Tibial nerve (tissue), 4 donors: ENCODE measurements at regions not wholly inside any gene's neighbourhood (a gene's known extent, or its start where the extent isn't known, plus 50 kb on each side); places are given as distances from the start of the nearest gene placed in this dataset.
"Not testable (repeated sequence)": the region's sequence is repeated elsewhere in the genome, so short reads cannot be mapped to it uniquely, and the experiment has no call there.

Source experiments
- EP300 ChIP-seq, 2 donors: sonication (generic); formaldehyde crosslinking; IDR thresholded peaks; one replicate each; pipeline ENCODE4 v1.6.1; 2017; ENCODE audit warnings: antibody characterized with exemption in 2 of 2, mild to moderate bottlenecking in 1 of 2
- POLR2A ChIP-seq, 2 donors: fragments of 450-650 bp; IDR thresholded peaks; one replicate each; pipeline ENCODE4 v1.6.1; 2017; ENCODE audit warnings: antibody characterized with exemption in 2 of 2, mild to moderate bottlenecking in 2 of 2, moderate library complexity in 2 of 2
- TF ChIP-seq, protein P1 (sequence below), 5 experiments: fragments of 200-600 bp in 3 of 5; fragments of 450-650 bp in 2 of 5; sonication (generic) in 3 of 5; IDR thresholded peaks; one replicate each; pipeline ENCODE4 v1.5.1; 2016 to 2019; ENCODE audit warnings: antibody characterized with exemption in 5 of 5, mild to moderate bottlenecking in 3 of 5, moderate library complexity in 2 of 5

- TF ChIP-seq, protein P1, sequence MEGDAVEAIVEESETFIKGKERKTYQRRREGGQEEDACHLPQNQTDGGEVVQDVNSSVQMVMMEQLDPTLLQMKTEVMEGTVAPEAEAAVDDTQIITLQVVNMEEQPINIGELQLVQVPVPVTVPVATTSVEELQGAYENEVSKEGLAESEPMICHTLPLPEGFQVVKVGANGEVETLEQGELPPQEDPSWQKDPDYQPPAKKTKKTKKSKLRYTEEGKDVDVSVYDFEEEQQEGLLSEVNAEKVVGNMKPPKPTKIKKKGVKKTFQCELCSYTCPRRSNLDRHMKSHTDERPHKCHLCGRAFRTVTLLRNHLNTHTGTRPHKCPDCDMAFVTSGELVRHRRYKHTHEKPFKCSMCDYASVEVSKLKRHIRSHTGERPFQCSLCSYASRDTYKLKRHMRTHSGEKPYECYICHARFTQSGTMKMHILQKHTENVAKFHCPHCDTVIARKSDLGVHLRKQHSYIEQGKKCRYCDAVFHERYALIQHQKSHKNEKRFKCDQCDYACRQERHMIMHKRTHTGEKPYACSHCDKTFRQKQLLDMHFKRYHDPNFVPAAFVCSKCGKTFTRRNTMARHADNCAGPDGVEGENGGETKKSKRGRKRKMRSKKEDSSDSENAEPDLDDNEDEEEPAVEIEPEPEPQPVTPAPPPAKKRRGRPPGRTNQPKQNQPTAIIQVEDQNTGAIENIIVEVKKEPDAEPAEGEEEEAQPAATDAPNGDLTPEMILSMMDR (IDR thresholded peaks at IDR 0.05) = not testable (repeated sequence)
- not testable (repeated sequence) for TF ChIP-seq POLR2A, EP300 (IDR thresholded peaks at IDR 0.05)
These were observed 333.6 kb upstream of the PLGLB2 start for GRCh38 chr2:87414331-87414730.
